Pancreas (tissue), 10 donors: ENCODE measurements at regions not wholly inside any gene's neighbourhood (a gene's known extent, or its start where the extent isn't known, plus 50 kb on each side); places are given as distances from the start of the nearest gene placed in this dataset.

Source experiments
- ATAC-seq, 4 donors: fragments of 200-7000 bp; cut with Tn5 transposase; one replicate each; pipeline versions ENCODE4 v1.8.0 to v1.9.1; 2020; ENCODE audit warnings: mild to moderate bottlenecking in 4 of 4, moderate library complexity in 4 of 4
- DNase-seq, 6 donors: peaks; one replicate each; pipeline ENCODE4 v3.0.0-alpha.2; 2020
- FAIRE-seq: peaks from 2 replicates; lab custom pipeline; 2012; peaks lifted over from hg19 to GRCh38; lab: Jason Lieb, UNC
- H3K27ac ChIP-seq, 4 donors: fragments of 200-600 bp; sonication (generic); 1 replicate in 3 of 4; 2 replicates in 1 of 4; pipeline versions ENCODE4 v1.5.0 to v1.8.0; 2020
- H3K27me3 ChIP-seq, 4 donors: fragments of 200-600 bp; one replicate each; pipeline ENCODE4 v1.8.0; 2021
- H3K36me3 ChIP-seq, 3 donors: fragments of 200-600 bp; sonication (generic) in 1 of 3; one replicate each; pipeline versions ENCODE4 v1.5.0 to v1.8.0; 2020 to 2021
- H3K4me1 ChIP-seq, 3 donors: fragments of 200-600 bp; one replicate each; pipeline ENCODE4 v1.8.0; 2021
- H3K4me3 ChIP-seq, 4 donors: fragments of 200-600 bp; sonication (generic) in 2 of 4; one replicate each; pipeline versions ENCODE4 v1.5.0 to v1.8.0; 2020 to 2021
- H3K9me3 ChIP-seq, 4 donors: fragments of 200-600 bp; one replicate each; pipeline ENCODE4 v1.8.0; 2021
- CTCF ChIP-seq, 4 donors: fragments of 200-600 bp; sonication (generic) in 3 of 4; IDR thresholded peaks; one replicate each; pipeline versions ENCODE4 v1.5.0 to v1.8.0; 2021; ENCODE audit warnings: antibody characterized with exemption in 4 of 4
- WGBS, 2 donors: extraction: QIAGEN DNeasy Blood & Tissue Kit; methylation state at CpG; one replicate each; pipeline ENCODE4 v1.1.7; 2013; 5-methylcytosine and 5-hydroxymethylcytosine counted together
- intact Hi-C, 3 donors: fragments of 100-400 bp; cut with DNase I; formaldehyde crosslinking; loops; one replicate each; pipeline versions ENCODE4 v1.11.1 to v1.14.2; 2022
- donor health status: healthy with polysubstance abuse.
- donor health status: DM: no; HTN: no; CAD: no; lungs with moderate emphysema.
- donor health status: DM: no; HTN: no; CAD: no.
- donor health status: control.
- donor health status: control.
- donor health status: Bipolar disorder and iron deficiency.
- donor health status: DM: yes; HTN: yes; CAD: no.
- donor health status: DM: no; HTN: no; CAD: no.
- donor health status: DM: no; HTN: no; CAD: no.
- donor health status: DM: yes; HTN: yes; CAD: no.

- H3K27me3 ChIP-seq, result no peaks in the 10 kb centered on the region
- no peak for ATAC-seq
- intact Hi-C loops, result no loop called here
- DNase-seq, result no peak
- FAIRE-seq, result no peak
- H3K4me1 ChIP-seq, result no peaks in the 10 kb centered on the region
- no peak overlapping the region for H3K27ac ChIP-seq
- no peaks in the 10 kb centered on the region for H3K36me3 ChIP-seq
- no peak for TF ChIP-seq CTCF (IDR thresholded peaks at IDR 0.05)
- no peak overlapping the region for H3K4me3 ChIP-seq
- 68% methylated on average over 5 of the region's 5 CpGs for WGBS, 2 donors
- H3K9me3 ChIP-seq, result no peaks in the 10 kb centered on the region
Measured at GRCh38 chr2:102927854-102928267, 166.0 kb downstream of the TMEM182 start.

- no peak for ATAC-seq
- no peak for DNase-seq
- TF ChIP-seq CTCF (IDR thresholded peaks at IDR 0.05), result no peak
- intact Hi-C loops, result no loop called here
- no peak for FAIRE-seq
- Histone ChIP-seq H3K9me3 (no peaks in the 10 kb centered on the region), H3K36me3 (no peaks in the 10 kb centered on the region), H3K4me3 (no peak overlapping the region), H3K27ac (no peak overlapping the region), H3K27me3 (no peaks in the 10 kb centered on the region), H3K4me1 (no peaks in the 10 kb centered on the region)
- WGBS, 2 donors, result 57 to 73% methylated on average over 2 of the region's 2 CpGs
Measured at GRCh38 chr2:102929721-102930120, 167.9 kb downstream of the TMEM182 start.

- Histone ChIP-seq H3K4me3 (no peak overlapping the region), H3K27me3 (no peaks in the 10 kb centered on the region), H3K36me3 (no peaks in the 10 kb centered on the region), H3K4me1 (no peaks in the 10 kb centered on the region), H3K9me3 (no peaks in the 10 kb centered on the region), H3K27ac (no peak overlapping the region)
- 40 to 47% methylated on average over 6 of the region's 6 CpGs for WGBS, 2 donors
- intact Hi-C loops, result no loop called here
- no peak for FAIRE-seq
- DNase-seq, result no peak
- no peak for TF ChIP-seq CTCF (IDR thresholded peaks at IDR 0.05)
- ATAC-seq, result no peak
Measured at GRCh38 chr2:102932501-102932900, 170.7 kb downstream of the TMEM182 start.

- intact Hi-C loops, result no loop called here
- H3K36me3 ChIP-seq, result no peaks in the 10 kb centered on the region
- H3K4me1 ChIP-seq, result no peaks in the 10 kb centered on the region
- FAIRE-seq (no peak), ATAC-seq (no peak), DNase-seq (no peak)
- no peak overlapping the region for H3K27ac ChIP-seq
- H3K27me3 ChIP-seq, result no peaks in the 10 kb centered on the region
- no peak for TF ChIP-seq CTCF (IDR thresholded peaks at IDR 0.05)
- H3K4me3 ChIP-seq, result no peak overlapping the region
- no peaks in the 10 kb centered on the region for H3K9me3 ChIP-seq
- WGBS, 2 donors, result 0% methylated on average over 1 of the region's 1 CpG
Measured at GRCh38 chr2:102939207-102939606, 177.4 kb downstream of the TMEM182 start.

- Histone ChIP-seq H3K27ac (no peak overlapping the region), H3K4me1 (no peaks in the 10 kb centered on the region), H3K36me3 (no peaks in the 10 kb centered on the region), H3K4me3 (no peak overlapping the region), H3K27me3 (no peaks in the 10 kb centered on the region), H3K9me3 (no peaks in the 10 kb centered on the region)
- no peak for DNase-seq
- TF ChIP-seq CTCF (IDR thresholded peaks at IDR 0.05), result no peak
- WGBS, 2 donors, result 48 to 52% methylated on average over 3 of the region's 3 CpGs
- FAIRE-seq, result no peak
- no peak for ATAC-seq
- intact Hi-C loops, result no loop called here
Measured at GRCh38 chr2:102940684-102941083, 178.9 kb downstream of the TMEM182 start.
